HG02678 (cell line): ENCODE measurements at regions not wholly inside any gene's neighbourhood (a gene's known extent, or its start where the extent isn't known, plus 50 kb on each side); places are given as distances from the start of the nearest gene placed in this dataset.

Source experiments
- ATAC-seq: cut with Tn5 transposase; IDR thresholded peaks from one replicate; pipeline ENCODE4 v1.9.1; 2021; ENCODE audit warnings: mild to moderate bottlenecking, moderate library complexity; ENCODE audit not compliant: unreplicated experiment

- no peak for ATAC-seq
Observed at GRCh38 chr5:112112346-112112745, 306.7 kb downstream of the EPB41L4A start.

- no peak for ATAC-seq
Observed at GRCh38 chr5:112109331-112110007, 309.6 kb downstream of the EPB41L4A start.

GRCh38 chr5:112106878-112107277, 312.2 kb downstream of the EPB41L4A start:
- no peak for ATAC-seq

- no peak for ATAC-seq
Observed at GRCh38 chr5:112097768-112098167, 321.3 kb downstream of the EPB41L4A start.

GRCh38 chr5:112087222-112087621, 330.2 kb upstream of the NREP start:
- ATAC-seq: no peak

- no peak for ATAC-seq
Observed at GRCh38 chr5:112086740-112087139, 329.7 kb upstream of the NREP start.

GRCh38 chr5:112084149-112084548, 327.2 kb upstream of the NREP start:
- ATAC-seq: no peak

DNA sequence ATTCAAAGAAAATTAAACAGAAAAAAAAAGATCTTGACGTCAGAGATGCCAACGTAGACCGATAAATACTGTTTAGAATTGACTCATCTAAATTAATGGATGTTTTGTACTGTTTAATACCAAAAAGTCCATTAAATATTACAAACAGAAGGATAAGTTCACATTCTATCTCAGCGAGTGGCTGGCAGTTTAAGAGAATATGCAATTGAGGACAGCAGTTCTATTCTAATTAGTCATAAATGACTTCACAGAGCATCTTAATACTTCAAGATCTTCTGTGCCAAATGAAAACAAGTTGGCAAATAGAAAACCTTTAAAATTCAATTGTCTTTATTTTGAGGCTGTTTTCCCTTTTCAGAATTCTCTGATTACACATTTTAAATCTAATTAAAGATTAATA, 326.6 kb upstream of the NREP start:
- ATAC-seq: no peak

GRCh38 chr5:112077180-112077579, 320.2 kb upstream of the NREP start:
- no peak for ATAC-seq

DNA sequence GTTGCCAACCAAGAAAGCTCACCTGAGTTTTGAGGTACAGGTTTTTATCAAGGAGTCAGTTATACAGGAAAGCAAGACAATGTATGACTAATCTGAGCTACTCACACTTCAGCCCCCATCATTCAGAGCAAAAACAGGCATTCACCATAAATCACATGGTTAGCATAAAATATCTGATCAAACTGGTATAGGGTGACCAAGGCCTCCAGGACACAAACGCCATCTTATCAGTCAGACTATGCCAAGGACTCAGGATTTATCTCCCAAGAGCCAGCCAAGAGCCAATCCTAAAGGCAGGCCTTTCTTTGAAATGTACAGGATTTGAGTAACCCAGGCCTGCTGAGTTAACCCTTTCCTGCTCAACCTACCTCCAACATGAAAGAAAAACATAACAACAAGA, 313.0 kb upstream of the NREP start:
- ATAC-seq: no peak

DNA sequence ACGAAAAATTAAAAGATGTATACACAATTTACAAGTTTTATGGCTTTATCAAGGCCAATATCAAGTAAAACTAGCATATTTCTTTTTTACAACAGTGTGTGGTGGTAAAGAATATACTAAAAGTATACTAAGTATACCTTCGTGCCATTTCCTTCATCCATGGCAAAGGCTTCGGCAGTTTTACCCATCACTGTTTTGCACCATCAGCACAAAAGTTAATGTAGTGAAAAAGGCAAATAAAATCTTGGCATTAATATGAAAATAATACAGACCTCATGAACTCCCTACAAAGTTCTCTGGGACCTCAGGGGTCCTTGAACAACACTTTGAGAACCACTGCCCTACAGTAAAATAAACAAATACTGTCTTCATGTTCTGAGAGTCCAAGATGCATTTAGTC, 312.3 kb upstream of the NREP start:
- no peak for ATAC-seq

DNA sequence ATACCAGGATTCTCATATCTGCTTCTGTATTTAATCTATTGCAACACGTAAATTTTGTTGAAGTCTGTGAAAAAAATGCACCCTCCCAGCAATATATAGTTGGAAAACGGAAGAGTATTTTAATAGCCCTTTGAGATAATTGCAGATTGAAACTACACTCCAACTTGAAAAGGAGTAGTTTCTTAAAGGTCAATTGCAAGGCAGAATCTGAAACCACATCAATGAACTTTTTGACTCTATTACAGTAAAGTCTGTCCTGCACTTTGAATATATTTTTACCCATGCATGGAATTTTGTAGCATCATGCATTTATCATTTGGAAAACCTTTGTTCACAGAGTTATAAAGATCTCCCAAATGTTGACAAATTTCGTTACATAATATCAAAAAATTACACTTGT, 311.6 kb upstream of the NREP start:
- ATAC-seq: no peak

GRCh38 chr5:112065781-112066180, 308.8 kb upstream of the NREP start:
- ATAC-seq: no peak

- ATAC-seq: peak; percentile 45
Observed at GRCh38 chr5:112064956-112065355, 308.0 kb upstream of the NREP start.

DNA sequence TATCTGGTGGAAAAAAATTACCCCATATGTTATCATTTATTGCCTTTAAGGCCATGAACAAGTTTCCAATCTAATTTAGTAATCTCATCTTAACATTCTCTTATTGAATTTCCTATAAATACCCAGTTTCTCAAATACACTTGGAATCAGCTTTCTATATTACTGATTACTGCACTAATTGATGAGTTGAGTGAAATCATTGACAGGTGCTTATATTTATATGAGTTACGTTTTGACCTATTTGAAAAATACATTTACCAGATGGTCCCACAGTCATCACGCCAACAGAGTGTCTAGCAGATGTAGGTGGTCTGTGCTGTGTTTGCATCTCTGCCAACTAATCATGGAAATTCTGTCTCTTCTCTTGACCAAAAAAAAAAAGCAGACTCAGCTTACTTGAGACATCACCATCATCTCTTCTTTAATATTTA, 307.3 kb upstream of the NREP start:
- ATAC-seq: no peak

DNA sequence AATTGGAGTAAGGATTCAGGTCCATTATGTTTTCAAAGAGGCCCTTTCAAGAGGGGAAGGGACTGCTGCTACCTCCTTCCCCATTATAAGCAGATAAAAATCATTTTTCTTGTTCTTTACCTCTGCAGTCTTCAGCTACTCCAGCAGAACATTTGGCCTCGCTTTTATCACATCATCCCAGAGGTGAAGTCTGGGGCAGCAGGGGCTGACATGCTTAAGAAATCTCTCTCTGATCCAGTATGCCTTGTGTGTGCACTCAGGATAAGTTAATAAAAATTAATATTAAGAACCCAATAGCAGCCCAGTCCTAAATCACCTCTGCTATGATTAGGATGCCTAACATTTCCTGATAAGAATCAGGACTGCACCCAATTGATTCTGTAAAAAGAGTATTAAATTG, 306.9 kb upstream of the NREP start:
- ATAC-seq: no peak

DNA sequence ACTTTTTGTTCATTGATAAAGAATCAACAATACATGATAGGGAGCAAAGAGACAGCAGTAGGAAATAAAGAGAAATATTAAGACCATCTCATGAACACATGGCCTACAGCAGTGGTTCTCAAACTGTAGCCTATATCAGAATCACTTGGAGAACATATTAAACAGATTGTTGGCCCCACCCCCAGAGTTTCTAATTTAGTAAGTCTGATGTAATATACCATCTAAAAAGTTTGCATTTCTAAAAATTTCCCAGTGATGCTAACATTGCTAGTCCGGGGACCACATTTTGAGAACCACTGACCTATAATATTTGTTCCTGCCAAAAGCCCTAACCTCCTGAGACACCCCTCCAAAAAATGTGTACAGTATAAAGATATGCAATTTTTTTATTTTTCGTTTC, 306.2 kb upstream of the NREP start:
- no peak for ATAC-seq

- no peak for ATAC-seq
Observed at GRCh38 chr5:112062181-112062580, 305.2 kb upstream of the NREP start.

- ATAC-seq: no peak
Observed at GRCh38 chr5:112061666-112062065, 304.7 kb upstream of the NREP start.

DNA sequence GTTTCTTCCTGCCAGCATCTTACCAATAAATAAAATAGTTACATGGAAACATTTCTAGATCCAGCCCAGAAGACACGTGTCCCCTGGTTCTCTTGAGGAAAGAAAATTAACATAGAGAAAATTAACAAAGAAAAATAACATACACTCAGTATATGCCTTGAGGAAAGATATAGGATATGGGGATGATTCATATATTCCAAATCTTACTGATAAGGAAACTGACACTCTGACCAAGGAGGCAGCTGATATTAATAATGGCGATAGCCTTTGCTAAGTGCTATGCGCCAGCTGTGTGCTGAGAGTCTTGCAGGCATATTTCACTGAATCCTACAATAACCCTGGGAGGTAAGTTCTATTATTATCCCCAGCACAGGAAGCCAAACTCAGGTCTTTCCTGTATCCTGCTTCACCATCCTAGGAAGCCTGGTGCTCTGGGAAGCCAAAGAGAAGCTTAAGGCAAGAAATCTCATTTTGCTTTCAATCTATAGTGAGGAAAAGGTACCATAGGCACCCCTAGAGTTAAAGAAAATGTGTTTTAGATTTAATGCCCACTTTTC, 302.7 kb upstream of the NREP start:
- ATAC-seq: peak; percentile 40

- no peak for ATAC-seq
Observed at GRCh38 chr5:112049738-112050137, 292.7 kb upstream of the NREP start.

GRCh38 chr5:112036206-112036605, 279.2 kb upstream of the NREP start:
- ATAC-seq: no peak

DNA sequence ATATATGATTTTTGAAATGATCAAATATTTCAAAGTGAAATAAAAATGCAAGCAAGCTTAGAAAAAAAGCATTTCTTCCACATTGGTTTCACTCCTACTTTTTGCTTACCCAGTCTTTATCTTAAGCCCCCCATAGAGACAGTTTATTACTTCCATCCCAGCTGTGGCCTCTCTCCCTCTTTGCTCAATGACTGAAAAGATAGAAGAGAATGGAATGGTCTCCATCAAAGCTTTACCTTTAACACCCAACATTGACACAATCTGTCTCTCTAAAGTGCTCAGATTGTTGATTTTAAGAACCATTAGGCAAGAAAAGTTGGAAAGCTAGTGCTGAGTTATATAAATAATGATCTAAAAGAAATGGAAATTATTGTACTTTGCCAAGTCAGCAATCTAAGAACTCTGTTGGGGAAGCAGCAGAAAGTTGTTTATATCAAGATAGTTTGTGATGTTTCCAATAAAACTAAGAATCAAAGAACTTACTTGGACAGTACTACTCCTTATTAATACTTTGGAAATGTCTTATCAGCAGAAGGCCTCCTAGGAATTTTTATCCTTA, 277.5 kb upstream of the NREP start:
- no peak for ATAC-seq
